ENCODE measurements at regions not wholly inside any gene's neighbourhood (a gene's known extent, or its start where the extent isn't known, plus 50 kb on each side); places are given as distances from the start of the nearest gene placed in this dataset.

- no peak overlapping the region for H3K4me3 ChIP-seq
- FAIRE-seq = no peak
Measured at GRCh38 chr4:78694457-78694787, 81.7 kb upstream of the BMP2K start.

GRCh38 chr4:78695910-78696309 is 80.2 kb upstream of the BMP2K start:
- ChIA-PET CTCF (no interaction called here), POLR2A (no interaction called here)
- DNase-seq (ENCODE audit: low read depth in 1 of 2, low spot score in 1 of 2) (no peak), ATAC-seq (no peak), FAIRE-seq (no peak)
- H3K27ac ChIP-seq = no peak overlapping the region
- no peaks in the 10 kb centered on the region for H3K4me1 ChIP-seq
- TF ChIP-seq HOXB13 (CRISPR knock-in tag; IDR thresholded peaks at IDR 0.05; ENCODE audit: low read depth) = no peak
- no peak for TF ChIP-seq MAFK (IDR thresholded peaks at IDR 0.05; ENCODE audit: partially characterized antibody)
- no peak for TF ChIP-seq RCOR1 (IDR thresholded peaks at IDR 0.05; ENCODE audit: low read depth, low read length)
- no peak for TF ChIP-seq ZSCAN20 (CRISPR knock-in tag; IDR thresholded peaks at IDR 0.05)
- no peak for TF ChIP-seq HOXB5 (CRISPR knock-in tag; IDR thresholded peaks at IDR 0.05)
- no peak for TF ChIP-seq NFE2L2 (conservative IDR thresholded peaks at IDR 0.05; ENCODE audit: low read length)
- no peak for TF ChIP-seq KDM1A (IDR thresholded peaks at IDR 0.05; ENCODE audit: low read depth)
- TF ChIP-seq FOSB (CRISPR knock-in tag; IDR thresholded peaks at IDR 0.05) = no peak
- 78% methylated on average over 1 of the region's 1 CpG for WGBS (ENCODE audit: missing lambda C conversion rate)
- H3K9me3 ChIP-seq = no peaks in the 10 kb centered on the region
- H3K4me2 ChIP-seq = no peak overlapping the region
- no peak overlapping the region for H3K4me3 ChIP-seq

More at GRCh38 chr4:78694457-78694787, 81.7 kb upstream of the BMP2K start:
- CTCF ChIA-PET = interaction anchor here (1.0 kb wide), 1 partner anchor 17 kb away, joined by 3 read pairs; no protein-coding TSS in a partner anchor
- H3K4me2 ChIP-seq = no peak overlapping the region
- H3K27ac ChIP-seq = no peak overlapping the region
- no peak for ATAC-seq
- POLR2A ChIA-PET = no interaction called here
- H3K4me1 ChIP-seq = peaks cover 9% of the 10 kb centered on the region
- TF ChIP-seq KDM5A (IDR thresholded peaks at IDR 0.05) (no peak), PBX3 (IDR thresholded peaks at IDR 0.05) (no peak), ELK1 (IDR thresholded peaks at IDR 0.05; ENCODE audit: low read depth, low read length) (no peak), RFX5 (IDR thresholded peaks at IDR 0.05) (no peak), FOSL2 (IDR thresholded peaks at IDR 0.05) (no peak), FOSL2 (CRISPR knock-in tag; IDR thresholded peaks at IDR 0.05) (no peak), JUNB (IDR thresholded peaks at IDR 0.05) (no peak), TFCP2L1 (CRISPR knock-in tag; IDR thresholded peaks at IDR 0.05) (no peak), JUN (IDR thresholded peaks at IDR 0.05) (no peak), MAFK (IDR thresholded peaks at IDR 0.05; ENCODE audit: partially characterized antibody) (no peak), CHD4 (IDR thresholded peaks at IDR 0.05; ENCODE audit: borderline replicate concordance) (no peak), ZFP36 (IDR thresholded peaks at IDR 0.05; ENCODE audit: borderline replicate concordance, partially characterized antibody) (no peak)
- TF ChIP-seq, protein P1, sequence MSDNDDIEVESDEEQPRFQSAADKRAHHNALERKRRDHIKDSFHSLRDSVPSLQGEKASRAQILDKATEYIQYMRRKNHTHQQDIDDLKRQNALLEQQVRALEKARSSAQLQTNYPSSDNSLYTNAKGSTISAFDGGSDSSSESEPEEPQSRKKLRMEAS (IDR thresholded peaks at IDR 0.05) = no peak
- TF ChIP-seq, protein P2, sequence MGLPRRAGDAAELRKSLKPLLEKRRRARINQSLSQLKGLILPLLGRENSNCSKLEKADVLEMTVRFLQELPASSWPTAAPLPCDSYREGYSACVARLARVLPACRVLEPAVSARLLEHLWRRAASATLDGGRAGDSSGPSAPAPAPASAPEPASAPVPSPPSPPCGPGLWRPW (IDR thresholded peaks at IDR 0.05) = no peak
- whole genome bisulfite sequencing (ENCODE audit: missing lambda C conversion rate) = 86% methylated on average over 2 of the region's 2 CpGs
- no peaks in the 10 kb centered on the region for H3K9me3 ChIP-seq
- no peak for DNase-seq (ENCODE audit: low read depth in 1 of 2, low spot score in 1 of 2)

DNA sequence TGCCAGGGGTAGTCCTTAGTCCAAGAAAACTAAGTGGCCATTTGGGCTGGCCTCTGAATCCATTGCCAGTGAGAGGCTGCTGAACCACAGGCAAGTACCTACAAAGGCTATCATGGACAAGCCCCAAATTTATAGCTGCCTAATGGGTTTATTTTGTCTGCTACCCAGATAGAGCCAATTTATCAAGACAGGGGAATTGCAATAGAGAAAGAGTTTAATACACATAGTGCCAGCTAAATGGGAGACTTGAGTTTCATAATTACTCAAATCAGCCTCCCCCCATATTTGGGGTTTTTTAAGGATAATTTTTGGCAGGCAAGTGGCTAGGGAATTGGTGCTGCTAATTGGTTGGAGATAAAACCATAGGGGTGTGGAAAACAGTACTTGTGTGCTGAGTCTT is 73.1 kb upstream of the BMP2K start:
- H3K4me2 ChIP-seq = no peak overlapping the region

More for the DNA sequence above, 73.1 kb upstream of the BMP2K start:
- H3K27ac ChIP-seq = no peak overlapping the region
- no peak for ATAC-seq
- H3K4me3 ChIP-seq = no peak overlapping the region
- ChIA-PET CTCF (no interaction called here), POLR2A (no interaction called here)
- H3K4me1 ChIP-seq = peaks cover 7% of the 10 kb centered on the region; the same call in 2 of the 3 replicates
- no peak for DNase-seq (ENCODE audit: low read depth in 1 of 2, low spot score in 1 of 2)
- no peak for FAIRE-seq
- no peak for TF ChIP-seq ZFP36 (IDR thresholded peaks at IDR 0.05; ENCODE audit: borderline replicate concordance, partially characterized antibody)
- no peak for TF ChIP-seq SMC3 (IDR thresholded peaks at IDR 0.05)
- TF ChIP-seq PHF8 (IDR thresholded peaks at IDR 0.05; ENCODE audit: borderline replicate concordance, low read depth) = no peak
- H3K9me3 ChIP-seq = peaks cover 6% of the 10 kb centered on the region; the same call in 1 of the 3 replicates
